OCI-LY7 (cell line): ENCODE measurements at regions not wholly inside any gene's neighbourhood (a gene's known extent, or its start where the extent isn't known, plus 50 kb on each side); places are given as distances from the start of the nearest gene placed in this dataset.

Source experiments
- CTCF ChIP-seq: fragments of 200-600 bp; sonication (generic); conservative IDR thresholded peaks from 2 replicates; pipeline ENCODE4 v1.5.1; 2014; ENCODE audit warnings: mild to moderate bottlenecking, antibody characterized with exemption, low read length, moderate library complexity, mixed read lengths
- EZH2phosphoT487 ChIP-seq: fragments of 200-600 bp; sonication (generic); IDR thresholded peaks from 2 replicates; pipeline ENCODE4 v1.6.1; 2018; ENCODE audit warnings: low read depth, borderline replicate concordance, mild to moderate bottlenecking, mixed run types, antibody characterized with exemption, low read length, moderate library complexity, mixed read lengths

GRCh38 chr5:67795781-67796477 lies 419.6 kb upstream of the PIK3R1 start:
- TF ChIP-seq CTCF: no peak
- no peak for TF ChIP-seq EZH2phosphoT487
